Right lung (tissue), 2 donors: ENCODE measurements at regions not wholly inside any gene's neighbourhood (a gene's known extent, or its start where the extent isn't known, plus 50 kb on each side); places are given as distances from the start of the nearest gene placed in this dataset.

Experiments
- DNase-seq, 2 donors: peaks; one replicate each; pipeline ENCODE4 v3.0.0-alpha.2; 2013

GRCh38 chr19:29428071-29428470 lies 97.7 kb upstream of the VSTM2B start:
- DNase-seq: no peak

GRCh38 chr19:29429021-29429420 lies 96.8 kb upstream of the VSTM2B start:
- no peak for DNase-seq

GRCh38 chr19:29429581-29429980 lies 96.2 kb upstream of the VSTM2B start:
- no peak for DNase-seq

- no peak for DNase-seq
These were observed 94.5 kb upstream of the VSTM2B start for GRCh38 chr19:29431332-29431731.

DNA sequence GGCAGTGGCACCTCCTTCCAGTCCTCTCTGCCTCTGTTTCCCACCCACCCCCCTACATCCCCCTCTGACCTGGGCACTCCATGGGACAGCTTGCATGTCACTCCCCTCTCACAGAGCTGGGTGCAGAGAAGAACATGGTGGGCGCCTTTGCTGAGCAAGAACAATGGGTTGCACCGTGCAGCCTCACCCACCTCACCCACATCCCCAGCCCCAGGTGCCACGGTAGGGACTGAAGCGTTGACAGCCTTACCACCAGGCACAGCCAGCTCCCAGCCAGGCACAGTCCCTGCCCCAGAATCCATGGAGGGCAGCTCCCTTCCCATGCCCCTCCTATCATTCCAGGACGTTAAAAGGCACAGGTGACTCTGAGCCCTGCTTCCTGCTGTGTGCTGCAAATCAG lies 93.1 kb upstream of the VSTM2B start:
- no peak for DNase-seq

DNA sequence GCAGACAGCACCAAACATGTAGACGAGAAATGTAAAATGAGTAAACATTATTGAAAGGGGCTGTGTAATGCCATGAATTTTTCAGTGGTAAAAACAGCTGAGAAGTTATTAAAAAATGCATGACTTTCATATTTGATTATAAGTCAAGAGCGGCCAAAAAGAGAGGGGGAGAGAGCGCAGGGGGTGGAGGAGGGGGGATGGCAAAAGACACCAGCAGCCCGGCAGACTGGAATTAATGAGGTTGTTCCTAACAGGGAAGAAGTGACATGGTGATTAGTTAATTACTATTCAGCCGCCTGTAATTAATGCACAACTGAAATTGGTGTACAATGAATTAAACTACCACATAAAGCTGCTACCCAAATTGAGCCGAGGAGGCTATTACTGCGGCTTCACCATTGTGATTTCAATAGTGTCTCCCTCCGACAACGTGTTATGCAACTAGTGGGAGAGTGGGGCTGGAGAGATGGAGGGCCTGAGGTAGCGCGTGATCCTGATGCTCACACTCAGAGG lies 89.1 kb upstream of the VSTM2B start:
- no peak for DNase-seq

DNA sequence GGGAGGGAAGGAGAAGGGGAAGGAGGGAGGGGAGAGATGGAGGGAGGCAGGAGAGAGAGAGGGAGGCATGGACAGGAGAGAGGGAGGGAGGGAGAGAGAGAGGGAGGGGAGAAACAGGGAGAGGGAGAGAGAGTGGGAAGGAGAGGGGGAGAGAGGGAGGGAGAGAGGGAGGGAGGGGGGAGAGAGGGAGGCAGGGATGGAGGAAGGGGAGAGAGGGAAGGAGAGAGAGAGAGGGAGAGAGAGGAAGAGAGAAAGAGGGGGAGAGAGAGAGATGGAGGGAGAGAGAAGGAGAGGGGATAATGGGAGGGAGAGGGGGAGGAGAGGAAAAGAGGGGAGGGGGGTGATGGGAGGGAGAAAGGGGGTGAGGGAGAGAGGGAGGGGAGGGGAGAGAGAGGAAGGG lies 86.8 kb upstream of the VSTM2B start:
- no peak for DNase-seq

GRCh38 chr19:29439688-29440550 lies 85.9 kb upstream of the VSTM2B start:
- no peak for DNase-seq

- DNase-seq: no peak
These were observed 83.7 kb upstream of the VSTM2B start for GRCh38 chr19:29442094-29442493.

DNA sequence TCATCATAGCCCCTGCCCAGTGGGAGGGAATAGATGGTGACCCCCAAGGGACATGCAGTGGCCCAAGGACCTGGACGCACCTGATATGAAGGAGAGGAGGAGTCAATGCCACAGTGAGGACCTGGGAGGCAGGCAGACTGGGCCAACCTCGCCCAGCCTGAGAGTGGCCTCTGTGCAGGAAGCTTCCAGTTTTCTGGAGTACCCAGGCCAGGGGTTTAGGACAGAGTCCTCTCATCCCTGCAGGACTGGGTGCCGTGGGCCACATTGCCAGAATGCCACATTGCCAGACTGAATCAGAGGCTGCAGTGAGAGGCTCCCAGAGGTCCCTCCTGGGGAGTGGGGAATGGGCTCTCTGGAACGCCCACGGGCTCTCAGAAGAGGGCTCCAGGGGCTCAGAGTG lies 82.9 kb upstream of the VSTM2B start:
- DNase-seq: no peak

- DNase-seq: no peak
These were observed 80.5 kb upstream of the VSTM2B start for GRCh38 chr19:29445246-29445645.

DNA sequence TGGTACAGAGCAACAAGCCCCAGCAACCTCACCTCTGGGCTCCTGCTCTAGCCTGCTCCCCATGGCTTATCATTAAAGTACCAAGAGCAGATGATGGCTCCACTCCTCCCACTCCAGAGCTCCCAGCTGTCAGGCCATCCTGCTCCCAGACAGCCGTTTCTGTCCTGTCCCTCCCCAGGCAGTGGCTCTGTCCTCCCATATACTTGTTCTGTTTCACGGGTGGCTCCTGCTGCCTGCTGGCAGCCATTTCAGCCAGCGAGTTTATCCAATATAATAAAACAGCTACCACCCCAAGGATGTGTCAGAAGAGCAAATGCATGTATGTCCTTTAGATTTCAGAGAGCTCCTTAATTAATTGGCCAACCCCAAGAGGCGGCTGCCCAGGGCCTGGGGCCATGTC lies 79.4 kb upstream of the VSTM2B start:
- DNase-seq: no peak

- DNase-seq: no peak
These were observed 77.7 kb upstream of the VSTM2B start for GRCh38 chr19:29448046-29448445.

DNA sequence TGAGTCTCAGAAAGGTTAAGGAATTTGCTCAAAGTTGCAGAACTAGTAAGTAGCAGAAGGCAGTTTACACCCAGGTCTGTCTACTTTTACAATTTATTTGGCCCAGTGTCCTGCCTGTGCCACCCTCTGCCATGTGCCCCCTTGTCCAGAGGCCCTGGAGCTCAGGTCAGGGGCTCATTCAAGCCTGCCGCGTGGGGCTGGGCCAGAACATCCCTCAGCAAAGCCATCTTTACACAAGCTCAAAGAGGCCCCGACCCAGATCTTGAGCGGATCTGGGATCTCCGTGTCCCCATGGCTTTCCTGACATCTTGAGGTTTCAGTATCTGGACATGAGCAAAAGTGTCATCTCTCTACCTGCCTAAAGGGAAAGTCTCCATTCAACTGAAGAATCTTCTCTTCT lies 76.4 kb upstream of the VSTM2B start:
- no peak for DNase-seq

GRCh38 chr19:29450306-29450705 lies 75.5 kb upstream of the VSTM2B start:
- DNase-seq: no peak

- no peak for DNase-seq
These were observed 75.0 kb upstream of the VSTM2B start for GRCh38 chr19:29450812-29451211.

GRCh38 chr19:29454109-29454508 lies 71.7 kb upstream of the VSTM2B start:
- no peak for DNase-seq

DNA sequence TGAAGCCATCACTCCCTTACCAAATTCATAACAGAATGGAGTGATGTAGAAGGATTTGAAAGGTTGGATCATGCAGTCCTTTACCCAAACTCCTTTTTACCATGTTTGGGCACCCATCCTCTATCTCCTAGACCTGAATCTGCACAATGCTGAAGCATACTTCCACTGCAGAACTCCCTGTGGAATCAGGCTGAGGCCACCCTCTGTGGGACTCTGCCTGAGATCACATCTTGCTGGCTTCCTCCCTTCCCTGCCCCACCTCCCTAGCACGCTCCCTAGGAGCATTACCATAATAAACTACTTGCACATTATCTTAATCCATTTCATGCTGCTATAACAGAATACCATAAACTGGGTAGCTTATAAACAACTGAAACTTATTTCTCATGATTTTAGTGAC lies 68.4 kb upstream of the VSTM2B start:
- no peak for DNase-seq

- no peak for DNase-seq
These were observed 57.9 kb upstream of the VSTM2B start for GRCh38 chr19:29467824-29468401.

- DNase-seq: no peak
These were observed 50.3 kb upstream of the VSTM2B start for GRCh38 chr19:29475469-29475868.
